HepG2 (cell line): ENCODE measurements at regions not wholly inside any gene's neighbourhood (a gene's known extent, or its start where the extent isn't known, plus 50 kb on each side); places are given as distances from the start of the nearest gene placed in this dataset.

Experiments
- ATAC-seq: fragments of 200-7000 bp; cut with Tn5 transposase; 3 replicates; pipeline ENCODE4 v1.9.1; 2020; ENCODE audit warnings: mild to moderate bottlenecking, moderate library complexity
- BruUV-seq: library from RNA; stranded (reverse); fragments of 400-500 nt; replicated peaks from 2 replicates; lab custom pipeline; 2021; lab: Mats Ljungman, UMichigan
- CTCF ChIA-PET: fragments of 300-600 bp; formaldehyde crosslinking; extraction: SDS; loops from one replicate; lab custom pipeline; 2021; ENCODE audit warnings: low total read pairs, inconsistent platforms, low intra/inter-chr PET ratio; lab: Yijun Ruan, JAX
- POLR2A ChIA-PET: fragments of 350-600 bp; sonication (Branson Sonifier 250); formaldehyde crosslinking; loops from one replicate; lab custom pipeline; 2020; ENCODE audit warnings: antibody characterized with exemption, inconsistent platforms; lab: Yijun Ruan, JAX
- DNase-seq: peaks from one replicate; pipeline ENCODE4 v3.0.0-alpha.2; 2015; ENCODE audit warnings: low spot score
- FAIRE-seq: peaks from 3 replicates; lab custom pipeline; 2011; peaks lifted over from hg19 to GRCh38; lab: Jason Lieb, UNC
- H2AFZ ChIP-seq: one replicate; pipeline ENCODE4 v1.6.1; 2011; ENCODE audit warnings: low read length, inconsistent platforms
- H3K27ac ChIP-seq: fragments of 300-600 bp; 3 replicates; pipeline ENCODE4 v1.8.0; 2011; ENCODE audit warnings: mixed run types, mild to moderate bottlenecking, mixed read lengths, low read length, inconsistent platforms; ENCODE audit not compliant: insufficient read depth; ENCODE audit errors: extremely low read length
- H3K27me3 ChIP-seq, 2 experiments: fragments of 200-600 bp in 1 of 2; 2 replicates in 1 of 2; 3 replicates in 1 of 2; pipeline versions ENCODE4 v1.6.0 to v1.8.0; 2011; ENCODE audit warnings: low read length in 2 of 2, mild to moderate bottlenecking in 2 of 2, moderate library complexity in 2 of 2, inconsistent platforms in 1 of 2; ENCODE audit not compliant: insufficient read depth in 2 of 2, control insufficient read depth in 1 of 2
- H3K36me3 ChIP-seq, 2 experiments: fragments of 200-600 bp in 1 of 2; replicated peaks in 1 of 2; 2 replicates in 1 of 2; 3 replicates in 1 of 2; pipeline versions ENCODE4 v1.5.1 to v1.8.0; 2011; ENCODE audit warnings: low read length in 2 of 2, inconsistent platforms in 1 of 2; ENCODE audit not compliant: insufficient read depth in 2 of 2, control insufficient read depth in 1 of 2
- H3K4me1 ChIP-seq: 2 replicates; pipeline ENCODE4 v1.5.1; 2012; ENCODE audit warnings: low read length, inconsistent platforms; ENCODE audit not compliant: insufficient read depth
- H3K4me2 ChIP-seq: 2 replicates; pipeline ENCODE4 v1.6.0; 2011; ENCODE audit warnings: low read depth, low read length, inconsistent platforms
- H3K4me3 ChIP-seq, 3 experiments: fragments of 200-600 bp in 1 of 3; sonication (generic), shearing (Covaris generic) in 1 of 3; replicated peaks in 1 of 3; 2 replicates each; pipeline ENCODE4 v1.5.1; 2011 to 2016; ENCODE audit warnings: low read length in 3 of 3, inconsistent platforms in 2 of 3, low read depth in 2 of 3, mild to moderate bottlenecking in 2 of 3, control low read depth in 1 of 3, mixed read lengths in 1 of 3; ENCODE audit not compliant: insufficient read depth in 1 of 3
- H3K79me2 ChIP-seq: one replicate; pipeline ENCODE4 v1.6.1; 2011; ENCODE audit warnings: low read length, inconsistent platforms; ENCODE audit not compliant: insufficient read depth
- H3K9ac ChIP-seq: 2 replicates; pipeline ENCODE4 v1.6.0; 2011; ENCODE audit warnings: mild to moderate bottlenecking, low read depth, low read length, inconsistent platforms; ENCODE audit not compliant: insufficient read depth
- H3K9me3 ChIP-seq: 2 replicates; pipeline ENCODE4 v1.5.1; 2012; ENCODE audit warnings: mild to moderate bottlenecking, low read length
- H4K20me1 ChIP-seq: 2 replicates; pipeline ENCODE4 v1.6.0; 2011; ENCODE audit warnings: inconsistent platforms, mild to moderate bottlenecking, low read length, moderate library complexity; ENCODE audit not compliant: insufficient read depth
- BRD4 ChIP-seq: sonication (generic); formaldehyde crosslinking; IDR thresholded peaks from 2 replicates; pipeline ENCODE4 v1.4.0; 2020; ENCODE audit warnings: missing genetic modification reagents
- FOXK2 ChIP-seq: fragments of 450-650 bp; IDR thresholded peaks from 2 replicates; pipeline ENCODE4 v1.6.1; 2016
- HOXA7 ChIP-seq: sonication (generic); formaldehyde crosslinking; IDR thresholded peaks from 2 replicates; pipeline ENCODE4 v1.8.1; 2022; ENCODE audit warnings: mild to moderate bottlenecking, missing genetic modification reagents, moderate library complexity
- RAD51 ChIP-seq: fragments of 450-650 bp; IDR thresholded peaks from 2 replicates; pipeline ENCODE4 v1.6.1; 2016; ENCODE audit warnings: borderline replicate concordance
- THAP11 ChIP-seq: IDR thresholded peaks from 2 replicates; pipeline ENCODE4 v1.6.1; 2016; ENCODE audit warnings: missing biosample characterization, missing genetic modification reagents
- YEATS4 ChIP-seq: sonication (generic); formaldehyde crosslinking; IDR thresholded peaks from 2 replicates; pipeline ENCODE4 v1.4.0; 2020; ENCODE audit warnings: missing genetic modification reagents, borderline replicate concordance
- ZC3H4 ChIP-seq: sonication (generic); formaldehyde crosslinking; IDR thresholded peaks from 2 replicates; pipeline ENCODE4 v1.4.0; 2020; ENCODE audit warnings: missing genetic modification reagents, borderline replicate concordance
- ZFAT ChIP-seq: sonication (generic); formaldehyde crosslinking; conservative IDR thresholded peaks from 2 replicates; pipeline ENCODE4 v1.8.1; 2023; ENCODE audit warnings: missing genetic modification reagents, inconsistent platforms
- WGBS: methylation state at CpG from one replicate; pipeline ENCODE4 v1.1.6; 2017; ENCODE audit warnings: low lambda C conversion rate; 5-methylcytosine and 5-hydroxymethylcytosine counted together
- in situ Hi-C: cut with HindIII; loops from 2 replicates; pipeline ENCODE4 v1.10.0; 2017; ENCODE audit warnings: low pct_unique_long_range_greater_than_20kb; ENCODE audit not compliant: extremely low pct_ligation_motif_present
- intact Hi-C: fragments of 100-400 bp; cut with micrococcal nuclease; formaldehyde crosslinking; loops from one replicate; pipeline ENCODE4 v1.10.0; 2022; ENCODE audit not compliant: unreplicated experiment
- TF ChIP-seq, protein P1 (sequence below): sonication (generic); formaldehyde crosslinking; IDR thresholded peaks from 2 replicates; pipeline ENCODE4 v1.4.0; 2020; ENCODE audit warnings: missing genetic modification reagents, borderline replicate concordance
- TF ChIP-seq, protein P2 (sequence below): sonication (generic); formaldehyde crosslinking; IDR thresholded peaks from 2 replicates; pipeline ENCODE4 v1.4.0; 2020; ENCODE audit warnings: low read depth, mild to moderate bottlenecking, missing genetic modification reagents
- TF ChIP-seq, protein P3 (sequence below): sonication (generic); formaldehyde crosslinking; IDR thresholded peaks from 2 replicates; pipeline ENCODE4 v1.8.1; 2023; ENCODE audit warnings: missing genetic modification reagents, mild to moderate bottlenecking, borderline replicate concordance
- TF ChIP-seq, protein P4 (sequence below): sonication (generic); formaldehyde crosslinking; IDR thresholded peaks from 2 replicates; pipeline ENCODE4 v1.8.0; 2022; ENCODE audit warnings: mild to moderate bottlenecking, missing genetic modification reagents; ENCODE audit not compliant: insufficient replicate concordance
- TF ChIP-seq, protein P5 (sequence below): sonication (generic); formaldehyde crosslinking; IDR thresholded peaks from 2 replicates; pipeline ENCODE4 v1.4.0; 2020; ENCODE audit warnings: missing genetic modification reagents; ENCODE audit errors: not compliant biosample characterization
- TF ChIP-seq, protein P6 (sequence below): sonication (generic); formaldehyde crosslinking; IDR thresholded peaks from 2 replicates; pipeline ENCODE4; 2020; ENCODE audit warnings: missing genetic modification reagents, mild to moderate bottlenecking, borderline replicate concordance

DNA sequence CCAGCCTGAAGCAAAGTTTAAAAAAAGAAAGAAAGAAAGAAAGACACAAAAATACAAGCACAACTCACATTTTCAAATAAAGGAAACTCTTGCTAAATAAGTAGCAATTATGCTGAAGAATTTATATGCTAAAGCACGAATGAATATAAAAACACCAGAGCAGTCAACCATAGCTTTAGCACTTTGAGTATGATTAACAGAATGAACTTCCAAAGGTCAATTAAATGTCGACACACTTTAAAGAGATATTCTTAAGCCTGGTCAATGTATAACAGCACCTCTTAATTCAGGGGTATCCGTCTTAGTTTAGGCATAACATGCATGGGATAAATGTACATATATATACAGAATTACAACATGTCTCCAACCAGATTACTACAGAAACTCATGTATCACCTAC, 125.9 kb downstream of the OGFRL1 start:
- no peak overlapping the region for H3K27ac ChIP-seq
- no peak overlapping the region for H2AFZ ChIP-seq
- no peak for ATAC-seq
- intact Hi-C loops: no loop called here
- no peaks in the 10 kb centered on the region for H4K20me1 ChIP-seq
- H3K27me3 ChIP-seq: no peaks in the 10 kb centered on the region
- H3K4me2 ChIP-seq: no peak overlapping the region
- H3K4me3 ChIP-seq: no peak overlapping the region
- no peaks in the 10 kb centered on the region for H3K4me1 ChIP-seq
- CTCF ChIA-PET: no interaction called here
- WGBS: 2% methylated on average over 3 of the region's 3 CpGs
- FAIRE-seq: no peak
- no peaks in the 10 kb centered on the region for H3K9me3 ChIP-seq
- no peak for DNase-seq
- POLR2A ChIA-PET: no interaction called here
- no TSS peak for BruUV-seq
- H3K79me2 ChIP-seq: no peaks in the 10 kb centered on the region
- no peak overlapping the region for H3K9ac ChIP-seq
- in situ Hi-C loops: no loop called here
- H3K36me3 ChIP-seq: no peaks in the 10 kb centered on the region
- TF ChIP-seq, protein P1, sequence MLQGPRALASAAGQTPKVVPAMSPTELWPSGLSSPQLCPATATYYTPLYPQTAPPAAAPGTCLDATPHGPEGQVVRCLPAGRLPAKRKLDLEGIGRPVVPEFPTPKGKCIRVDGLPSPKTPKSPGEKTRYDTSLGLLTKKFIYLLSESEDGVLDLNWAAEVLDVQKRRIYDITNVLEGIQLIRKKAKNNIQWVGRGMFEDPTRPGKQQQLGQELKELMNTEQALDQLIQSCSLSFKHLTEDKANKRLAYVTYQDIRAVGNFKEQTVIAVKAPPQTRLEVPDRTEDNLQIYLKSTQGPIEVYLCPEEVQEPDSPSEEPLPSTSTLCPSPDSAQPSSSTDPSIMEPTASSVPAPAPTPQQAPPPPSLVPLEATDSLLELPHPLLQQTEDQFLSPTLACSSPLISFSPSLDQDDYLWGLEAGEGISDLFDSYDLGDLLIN (CRISPR knock-in tag): no peak
- TF ChIP-seq, protein P2, sequence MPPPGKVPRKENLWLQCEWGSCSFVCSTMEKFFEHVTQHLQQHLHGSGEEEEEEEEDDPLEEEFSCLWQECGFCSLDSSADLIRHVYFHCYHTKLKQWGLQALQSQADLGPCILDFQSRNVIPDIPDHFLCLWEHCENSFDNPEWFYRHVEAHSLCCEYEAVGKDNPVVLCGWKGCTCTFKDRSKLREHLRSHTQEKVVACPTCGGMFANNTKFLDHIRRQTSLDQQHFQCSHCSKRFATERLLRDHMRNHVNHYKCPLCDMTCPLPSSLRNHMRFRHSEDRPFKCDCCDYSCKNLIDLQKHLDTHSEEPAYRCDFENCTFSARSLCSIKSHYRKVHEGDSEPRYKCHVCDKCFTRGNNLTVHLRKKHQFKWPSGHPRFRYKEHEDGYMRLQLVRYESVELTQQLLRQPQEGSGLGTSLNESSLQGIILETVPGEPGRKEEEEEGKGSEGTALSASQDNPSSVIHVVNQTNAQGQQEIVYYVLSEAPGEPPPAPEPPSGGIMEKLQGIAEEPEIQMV: no peak
- TF ChIP-seq ZC3H4 (no peak), ZFAT (CRISPR knock-in tag) (no peak), RAD51 (no peak), YEATS4 (CRISPR knock-in tag) (no peak), BRD4 (CRISPR knock-in tag) (no peak), THAP11 (CRISPR knock-in tag) (no peak), FOXK2 (no peak), HOXA7 (CRISPR knock-in tag) (no peak)
- TF ChIP-seq, protein P3, sequence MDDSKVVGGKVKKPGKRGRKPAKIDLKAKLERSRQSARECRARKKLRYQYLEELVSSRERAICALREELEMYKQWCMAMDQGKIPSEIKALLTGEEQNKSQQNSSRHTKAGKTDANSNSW: no peak
- TF ChIP-seq, protein P4, sequence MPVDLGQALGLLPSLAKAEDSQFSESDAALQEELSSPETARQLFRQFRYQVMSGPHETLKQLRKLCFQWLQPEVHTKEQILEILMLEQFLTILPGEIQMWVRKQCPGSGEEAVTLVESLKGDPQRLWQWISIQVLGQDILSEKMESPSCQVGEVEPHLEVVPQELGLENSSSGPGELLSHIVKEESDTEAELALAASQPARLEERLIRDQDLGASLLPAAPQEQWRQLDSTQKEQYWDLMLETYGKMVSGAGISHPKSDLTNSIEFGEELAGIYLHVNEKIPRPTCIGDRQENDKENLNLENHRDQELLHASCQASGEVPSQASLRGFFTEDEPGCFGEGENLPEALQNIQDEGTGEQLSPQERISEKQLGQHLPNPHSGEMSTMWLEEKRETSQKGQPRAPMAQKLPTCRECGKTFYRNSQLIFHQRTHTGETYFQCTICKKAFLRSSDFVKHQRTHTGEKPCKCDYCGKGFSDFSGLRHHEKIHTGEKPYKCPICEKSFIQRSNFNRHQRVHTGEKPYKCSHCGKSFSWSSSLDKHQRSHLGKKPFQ (CRISPR knock-in tag): no peak
- TF ChIP-seq, protein P5, sequence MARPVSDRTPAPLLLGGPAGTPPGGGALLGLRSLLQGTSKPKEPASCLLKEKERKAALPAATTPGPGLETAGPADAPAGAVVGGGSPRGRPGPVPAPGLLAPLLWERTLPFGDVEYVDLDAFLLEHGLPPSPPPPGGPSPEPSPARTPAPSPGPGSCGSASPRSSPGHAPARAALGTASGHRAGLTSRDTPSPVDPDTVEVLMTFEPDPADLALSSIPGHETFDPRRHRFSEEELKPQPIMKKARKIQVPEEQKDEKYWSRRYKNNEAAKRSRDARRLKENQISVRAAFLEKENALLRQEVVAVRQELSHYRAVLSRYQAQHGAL (CRISPR knock-in tag): no peak
- TF ChIP-seq, protein P6, sequence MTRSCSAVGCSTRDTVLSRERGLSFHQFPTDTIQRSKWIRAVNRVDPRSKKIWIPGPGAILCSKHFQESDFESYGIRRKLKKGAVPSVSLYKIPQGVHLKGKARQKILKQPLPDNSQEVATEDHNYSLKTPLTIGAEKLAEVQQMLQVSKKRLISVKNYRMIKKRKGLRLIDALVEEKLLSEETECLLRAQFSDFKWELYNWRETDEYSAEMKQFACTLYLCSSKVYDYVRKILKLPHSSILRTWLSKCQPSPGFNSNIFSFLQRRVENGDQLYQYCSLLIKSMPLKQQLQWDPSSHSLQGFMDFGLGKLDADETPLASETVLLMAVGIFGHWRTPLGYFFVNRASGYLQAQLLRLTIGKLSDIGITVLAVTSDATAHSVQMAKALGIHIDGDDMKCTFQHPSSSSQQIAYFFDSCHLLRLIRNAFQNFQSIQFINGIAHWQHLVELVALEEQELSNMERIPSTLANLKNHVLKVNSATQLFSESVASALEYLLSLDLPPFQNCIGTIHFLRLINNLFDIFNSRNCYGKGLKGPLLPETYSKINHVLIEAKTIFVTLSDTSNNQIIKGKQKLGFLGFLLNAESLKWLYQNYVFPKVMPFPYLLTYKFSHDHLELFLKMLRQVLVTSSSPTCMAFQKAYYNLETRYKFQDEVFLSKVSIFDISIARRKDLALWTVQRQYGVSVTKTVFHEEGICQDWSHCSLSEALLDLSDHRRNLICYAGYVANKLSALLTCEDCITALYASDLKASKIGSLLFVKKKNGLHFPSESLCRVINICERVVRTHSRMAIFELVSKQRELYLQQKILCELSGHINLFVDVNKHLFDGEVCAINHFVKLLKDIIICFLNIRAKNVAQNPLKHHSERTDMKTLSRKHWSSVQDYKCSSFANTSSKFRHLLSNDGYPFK (CRISPR knock-in tag): no peak
